ENCODE measurements at regions not wholly inside any gene's neighbourhood (a gene's known extent, or its start where the extent isn't known, plus 50 kb on each side); places are given as distances from the start of the nearest gene placed in this dataset.

DNA sequence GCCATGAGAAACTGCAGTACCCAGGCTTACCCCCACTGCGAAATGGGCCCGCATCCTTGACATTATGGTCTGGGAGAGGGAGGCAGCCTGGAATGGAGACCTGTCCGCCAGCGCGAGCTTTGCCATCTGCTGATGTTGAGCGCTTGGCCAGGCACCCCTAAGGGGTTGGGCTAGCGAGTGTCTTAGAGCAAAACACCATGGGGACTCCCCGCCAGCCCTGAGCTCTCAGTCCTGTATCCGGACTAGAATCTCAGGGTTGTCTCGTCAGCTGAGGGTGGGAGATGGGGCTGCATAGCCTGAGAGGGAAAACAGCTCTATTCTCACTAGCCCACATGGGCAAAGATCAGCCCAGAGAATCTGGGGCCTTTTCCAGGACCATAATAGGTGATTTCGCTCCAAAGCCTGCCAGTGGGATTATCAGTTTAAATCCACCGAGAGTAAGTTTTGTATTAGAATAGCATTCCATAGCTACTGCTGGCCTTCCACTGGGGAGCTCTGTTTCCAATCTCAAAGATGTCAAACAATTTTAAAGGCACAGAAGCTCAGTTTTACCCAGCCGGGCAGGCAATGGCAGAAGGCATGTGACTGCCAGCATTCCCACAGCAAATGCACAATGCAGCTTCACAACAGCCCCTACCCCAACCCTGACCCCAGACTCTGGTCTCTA, 167.5 kb upstream of the TPM1 start:
- TF ChIP-seq CEBPB (IDR thresholded peaks at IDR 0.05): no peak
- TF ChIP-seq, protein P1, sequence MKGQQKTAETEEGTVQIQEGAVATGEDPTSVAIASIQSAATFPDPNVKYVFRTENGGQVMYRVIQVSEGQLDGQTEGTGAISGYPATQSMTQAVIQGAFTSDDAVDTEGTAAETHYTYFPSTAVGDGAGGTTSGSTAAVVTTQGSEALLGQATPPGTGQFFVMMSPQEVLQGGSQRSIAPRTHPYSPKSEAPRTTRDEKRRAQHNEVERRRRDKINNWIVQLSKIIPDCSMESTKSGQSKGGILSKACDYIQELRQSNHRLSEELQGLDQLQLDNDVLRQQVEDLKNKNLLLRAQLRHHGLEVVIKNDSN (IDR thresholded peaks at IDR 0.05): no peak
- no peak for TF ChIP-seq NFIC (IDR thresholded peaks at IDR 0.05)
- no peak for TF ChIP-seq FOXM1 (IDR thresholded peaks at IDR 0.05; ENCODE audit: borderline replicate concordance, low read depth)
- TF ChIP-seq, protein P2, sequence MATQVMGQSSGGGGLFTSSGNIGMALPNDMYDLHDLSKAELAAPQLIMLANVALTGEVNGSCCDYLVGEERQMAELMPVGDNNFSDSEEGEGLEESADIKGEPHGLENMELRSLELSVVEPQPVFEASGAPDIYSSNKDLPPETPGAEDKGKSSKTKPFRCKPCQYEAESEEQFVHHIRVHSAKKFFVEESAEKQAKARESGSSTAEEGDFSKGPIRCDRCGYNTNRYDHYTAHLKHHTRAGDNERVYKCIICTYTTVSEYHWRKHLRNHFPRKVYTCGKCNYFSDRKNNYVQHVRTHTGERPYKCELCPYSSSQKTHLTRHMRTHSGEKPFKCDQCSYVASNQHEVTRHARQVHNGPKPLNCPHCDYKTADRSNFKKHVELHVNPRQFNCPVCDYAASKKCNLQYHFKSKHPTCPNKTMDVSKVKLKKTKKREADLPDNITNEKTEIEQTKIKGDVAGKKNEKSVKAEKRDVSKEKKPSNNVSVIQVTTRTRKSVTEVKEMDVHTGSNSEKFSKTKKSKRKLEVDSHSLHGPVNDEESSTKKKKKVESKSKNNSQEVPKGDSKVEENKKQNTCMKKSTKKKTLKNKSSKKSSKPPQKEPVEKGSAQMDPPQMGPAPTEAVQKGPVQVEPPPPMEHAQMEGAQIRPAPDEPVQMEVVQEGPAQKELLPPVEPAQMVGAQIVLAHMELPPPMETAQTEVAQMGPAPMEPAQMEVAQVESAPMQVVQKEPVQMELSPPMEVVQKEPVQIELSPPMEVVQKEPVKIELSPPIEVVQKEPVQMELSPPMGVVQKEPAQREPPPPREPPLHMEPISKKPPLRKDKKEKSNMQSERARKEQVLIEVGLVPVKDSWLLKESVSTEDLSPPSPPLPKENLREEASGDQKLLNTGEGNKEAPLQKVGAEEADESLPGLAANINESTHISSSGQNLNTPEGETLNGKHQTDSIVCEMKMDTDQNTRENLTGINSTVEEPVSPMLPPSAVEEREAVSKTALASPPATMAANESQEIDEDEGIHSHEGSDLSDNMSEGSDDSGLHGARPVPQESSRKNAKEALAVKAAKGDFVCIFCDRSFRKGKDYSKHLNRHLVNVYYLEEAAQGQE (IDR thresholded peaks at IDR 0.05; ENCODE audit: low read depth): no peak
- TF ChIP-seq TCF12 (IDR thresholded peaks at IDR 0.05; ENCODE audit: low read depth): no peak
- no peak for TF ChIP-seq TEAD4 (IDR thresholded peaks at IDR 0.05)
- no peak for TF ChIP-seq CREB1 (IDR thresholded peaks at IDR 0.05; ENCODE audit: low read depth)
- TF ChIP-seq EGR1 (IDR thresholded peaks at IDR 0.05): no peak
- no peak for TF ChIP-seq ZBTB7A (IDR thresholded peaks at IDR 0.05; ENCODE audit: low read depth)
- TF ChIP-seq, protein P3, sequence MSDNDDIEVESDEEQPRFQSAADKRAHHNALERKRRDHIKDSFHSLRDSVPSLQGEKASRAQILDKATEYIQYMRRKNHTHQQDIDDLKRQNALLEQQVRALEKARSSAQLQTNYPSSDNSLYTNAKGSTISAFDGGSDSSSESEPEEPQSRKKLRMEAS (IDR thresholded peaks at IDR 0.05): no peak
- TF ChIP-seq EP300 (IDR thresholded peaks at IDR 0.05; ENCODE audit: borderline replicate concordance): no peak
- no peak for TF ChIP-seq TAF1 (IDR thresholded peaks at IDR 0.05; ENCODE audit: low read depth)
- no peak for TF ChIP-seq RAD21 (IDR thresholded peaks at IDR 0.05; ENCODE audit: low read depth)
- no peak for TF ChIP-seq YY1 (IDR thresholded peaks at IDR 0.05; ENCODE audit: low read depth)

DNA sequence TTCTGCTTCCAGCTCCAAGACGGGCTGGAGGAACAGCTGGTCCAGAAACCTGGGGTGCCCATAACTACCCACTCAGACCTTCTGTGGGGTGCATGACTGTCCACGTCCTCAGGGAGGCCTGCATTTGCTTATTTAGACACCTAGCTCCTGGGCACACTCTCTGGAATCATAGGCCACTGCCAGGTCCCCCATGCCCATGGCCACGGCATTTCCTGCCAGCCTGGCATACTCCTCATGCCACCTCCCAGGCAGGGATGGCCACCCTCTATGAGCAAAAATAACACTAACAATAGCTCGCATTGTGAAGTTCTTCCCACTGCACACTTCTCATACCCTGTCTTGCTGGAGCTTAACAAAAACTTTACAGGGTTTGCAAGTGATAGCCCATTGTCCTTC, 166.9 kb upstream of the TPM1 start:
- no peak for TF ChIP-seq YY1 (IDR thresholded peaks at IDR 0.05; ENCODE audit: low read depth)
- TF ChIP-seq RAD21 (IDR thresholded peaks at IDR 0.05; ENCODE audit: low read depth): no peak
- TF ChIP-seq CEBPB (IDR thresholded peaks at IDR 0.05): no peak
- TF ChIP-seq EGR1 (IDR thresholded peaks at IDR 0.05): no peak
- no peak for TF ChIP-seq EP300 (IDR thresholded peaks at IDR 0.05; ENCODE audit: borderline replicate concordance)
- TF ChIP-seq, protein P1 (IDR thresholded peaks at IDR 0.05): no peak
- no peak for TF ChIP-seq TCF12 (IDR thresholded peaks at IDR 0.05; ENCODE audit: low read depth)
- TF ChIP-seq ZBTB7A (IDR thresholded peaks at IDR 0.05; ENCODE audit: low read depth): no peak
- TF ChIP-seq TAF1 (IDR thresholded peaks at IDR 0.05; ENCODE audit: low read depth): no peak
- TF ChIP-seq, protein P3 (IDR thresholded peaks at IDR 0.05): no peak
- TF ChIP-seq, protein P2 (IDR thresholded peaks at IDR 0.05; ENCODE audit: low read depth): no peak
- TF ChIP-seq CREB1 (IDR thresholded peaks at IDR 0.05; ENCODE audit: low read depth): no peak
- no peak for TF ChIP-seq FOXM1 (IDR thresholded peaks at IDR 0.05; ENCODE audit: borderline replicate concordance, low read depth)
- TF ChIP-seq TEAD4 (IDR thresholded peaks at IDR 0.05): no peak
- TF ChIP-seq NFIC (IDR thresholded peaks at IDR 0.05): no peak

DNA sequence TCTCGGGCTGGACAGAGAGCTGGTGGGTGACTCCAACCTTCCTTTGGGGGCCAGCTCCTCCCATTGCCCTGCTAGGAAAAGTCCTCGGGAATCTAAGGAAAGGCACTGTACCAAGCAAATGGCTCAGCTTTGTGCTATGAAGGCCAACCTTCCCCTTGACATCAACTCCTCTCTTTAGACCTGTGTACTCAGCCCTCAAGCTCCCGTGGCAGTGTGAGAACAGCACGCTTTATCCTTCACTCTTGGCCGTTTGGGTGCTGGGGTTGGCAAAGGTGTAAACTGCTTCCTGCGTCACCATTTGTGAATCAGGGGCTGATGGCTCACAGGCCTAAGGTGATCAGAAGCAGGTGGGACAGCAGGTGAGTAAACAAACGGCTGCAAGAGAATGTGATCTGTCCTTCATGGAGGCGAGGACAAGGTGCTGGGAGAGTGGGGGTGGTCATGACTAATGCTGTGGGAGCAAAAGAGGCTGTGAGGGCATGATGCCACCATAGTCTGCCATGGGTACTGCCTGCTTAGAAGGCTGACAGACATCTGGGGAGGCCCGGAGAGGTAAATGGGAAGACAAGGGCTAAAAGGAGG, 165.2 kb upstream of the TPM1 start:
- TF ChIP-seq TCF12 (IDR thresholded peaks at IDR 0.05; ENCODE audit: low read depth) (no peak), EGR1 (IDR thresholded peaks at IDR 0.05) (no peak), RAD21 (IDR thresholded peaks at IDR 0.05; ENCODE audit: low read depth) (no peak), CEBPB (IDR thresholded peaks at IDR 0.05) (no peak), FOXM1 (IDR thresholded peaks at IDR 0.05; ENCODE audit: borderline replicate concordance, low read depth) (no peak), TAF1 (IDR thresholded peaks at IDR 0.05; ENCODE audit: low read depth) (no peak), EP300 (IDR thresholded peaks at IDR 0.05; ENCODE audit: borderline replicate concordance) (no peak), YY1 (IDR thresholded peaks at IDR 0.05; ENCODE audit: low read depth) (no peak)
- TF ChIP-seq, protein P3 (IDR thresholded peaks at IDR 0.05): no peak
- TF ChIP-seq, protein P1 (IDR thresholded peaks at IDR 0.05): no peak
- TF ChIP-seq, protein P2 (IDR thresholded peaks at IDR 0.05; ENCODE audit: low read depth): no peak
